Esophagus muscularis mucosa (tissue), 4 donors: ENCODE measurements at regions not wholly inside any gene's neighbourhood (a gene's known extent, or its start where the extent isn't known, plus 50 kb on each side); places are given as distances from the start of the nearest gene placed in this dataset.

Source experiments
- DNase-seq: peaks from one replicate; pipeline ENCODE4 v3.0.0-alpha.2; 2017; ENCODE audit errors: extremely low spot score
- H3K27ac ChIP-seq, 4 donors: fragments of 200-600 bp; sonication (generic); replicated peaks in 1 of 4; 1 replicate in 3 of 4; 2 replicates in 1 of 4; pipeline ENCODE4 v1.5.1; 2016 to 2019; ENCODE audit warnings: mild to moderate bottlenecking in 1 of 4
- H3K27me3 ChIP-seq, 4 donors: fragments of 200-600 bp; sonication (generic); one replicate each; pipeline versions ENCODE4 v1.5.1 to v1.6.0; 2016 to 2019
- H3K36me3 ChIP-seq, 4 donors: fragments of 200-600 bp; sonication (generic); one replicate each; pipeline ENCODE4 v1.5.1; 2016 to 2019
- H3K4me1 ChIP-seq, 4 donors: fragments of 200-600 bp; sonication (generic); one replicate each; pipeline ENCODE4 v1.5.1; 2016 to 2019
- H3K4me3 ChIP-seq, 4 donors: fragments of 200-600 bp; sonication (generic); 1 replicate in 2 of 4; 2 replicates in 2 of 4; pipeline ENCODE4 v1.5.1; 2016 to 2019; ENCODE audit warnings: mild to moderate bottlenecking in 4 of 4, moderate library complexity in 1 of 4
- H3K9me3 ChIP-seq, 4 donors: fragments of 200-600 bp; sonication (generic); 1 replicate in 3 of 4; 2 replicates in 1 of 4; pipeline ENCODE4 v1.5.1; 2016 to 2019
- CTCF ChIP-seq, 3 experiments: fragments of 200-600 bp in 2 of 3; fragments of 450-650 bp in 1 of 3; sonication (generic) in 2 of 3; IDR thresholded peaks; one replicate each; pipeline ENCODE4 v1.5.1; 2017 to 2019; ENCODE audit warnings: antibody characterized with exemption in 3 of 3, mild to moderate bottlenecking in 2 of 3, moderate library complexity in 1 of 3
- EP300 ChIP-seq: sonication (generic); formaldehyde crosslinking; IDR thresholded peaks from one replicate; pipeline ENCODE4 v1.6.1; 2017; ENCODE audit warnings: antibody characterized with exemption
- POLR2A ChIP-seq: fragments of 450-650 bp; IDR thresholded peaks from one replicate; pipeline ENCODE4 v1.6.1; 2017; ENCODE audit warnings: antibody characterized with exemption, moderate library complexity, mild to moderate bottlenecking, low read depth
- POLR2AphosphoS5 ChIP-seq, 2 donors: sonication (generic); formaldehyde crosslinking; IDR thresholded peaks; one replicate each; pipeline ENCODE4 v1.6.1; 2017; ENCODE audit warnings: antibody characterized with exemption in 2 of 2
- WGBS: methylation state at CpG from one replicate; pipeline ENCODE4 v1.1.5; 2018; 5-methylcytosine and 5-hydroxymethylcytosine counted together
- intact Hi-C: fragments of 100-400 bp; cut with DNase I; formaldehyde crosslinking; loops from one replicate; pipeline ENCODE4 v1.15.1; 2023

- Histone ChIP-seq H3K4me3 (no peak overlapping the region), H3K27me3 (no peaks in the 10 kb centered on the region), H3K27ac (no peak overlapping the region), H3K36me3 (no peaks in the 10 kb centered on the region), H3K4me1 (peaks cover 0 to 4% (median 0%) of the 10 kb centered on the region in 4 donors), H3K9me3 (no peaks in the 10 kb centered on the region)
- intact Hi-C loops, result no loop called here
- DNase-seq, result no peak
- TF ChIP-seq POLR2A (no peak), EP300 (no peak), CTCF (IDR thresholded peaks at IDR 0.05) (no peak), POLR2AphosphoS5 (IDR thresholded peaks at IDR 0.05) (no peak)
- 81% methylated on average over 4 of the region's 4 CpGs for WGBS
Observed at GRCh38 chr2:41763141-41763540, 284.7 kb upstream of the PKDCC start.

GRCh38 chr2:41764131-41764530 lies 283.7 kb upstream of the PKDCC start:
- WGBS, result 87% methylated on average over 1 of the region's 1 CpG
- intact Hi-C loops, result no loop called here
- H3K9me3 ChIP-seq, result no peaks in the 10 kb centered on the region
- H3K4me1 ChIP-seq, result peaks cover 0 to 4% (median 0%) of the 10 kb centered on the region in 4 donors
- no peak for DNase-seq
- H3K27ac ChIP-seq, result no peak overlapping the region
- H3K4me3 ChIP-seq, result no peak overlapping the region
- TF ChIP-seq POLR2AphosphoS5 (IDR thresholded peaks at IDR 0.05) (no peak), CTCF (IDR thresholded peaks at IDR 0.05) (no peak), POLR2A (no peak), EP300 (no peak)
- no peaks in the 10 kb centered on the region for H3K27me3 ChIP-seq
- H3K36me3 ChIP-seq, result no peaks in the 10 kb centered on the region

GRCh38 chr2:41764919-41765318 lies 282.9 kb upstream of the PKDCC start:
- no peak overlapping the region for H3K4me3 ChIP-seq
- no peaks in the 10 kb centered on the region for H3K9me3 ChIP-seq
- intact Hi-C loops, result no loop called here
- no peak for DNase-seq
- no peak overlapping the region for H3K27ac ChIP-seq
- TF ChIP-seq CTCF (IDR thresholded peaks at IDR 0.05) (no peak), POLR2AphosphoS5 (IDR thresholded peaks at IDR 0.05) (no peak), POLR2A (no peak), EP300 (no peak)
- H3K27me3 ChIP-seq, result no peaks in the 10 kb centered on the region
- no peaks in the 10 kb centered on the region for H3K36me3 ChIP-seq
- peaks cover 0 to 4% (median 0%) of the 10 kb centered on the region in 4 donors for H3K4me1 ChIP-seq
- 77% methylated on average over 2 of the region's 2 CpGs for WGBS

- Histone ChIP-seq H3K27me3 (no peaks in the 10 kb centered on the region), H3K36me3 (no peaks in the 10 kb centered on the region), H3K9me3 (no peaks in the 10 kb centered on the region), H3K4me1 (peaks cover 0 to 4% (median 0%) of the 10 kb centered on the region in 4 donors), H3K4me3 (no peak overlapping the region), H3K27ac (no peak overlapping the region)
- TF ChIP-seq EP300 (no peak), POLR2AphosphoS5 (IDR thresholded peaks at IDR 0.05) (no peak)
- no peak for DNase-seq
- 39% methylated on average over 6 of the region's 6 CpGs for WGBS
- intact Hi-C loops, result no loop called here
Observed at GRCh38 chr2:41768310-41768709, 279.5 kb upstream of the PKDCC start.

GRCh38 chr2:41771710-41772109 lies 276.1 kb upstream of the PKDCC start:
- H3K4me3 ChIP-seq, result no peak overlapping the region
- no peaks in the 10 kb centered on the region for H3K4me1 ChIP-seq
- DNase-seq, result no peak
- no peaks in the 10 kb centered on the region for H3K27me3 ChIP-seq
- no peak overlapping the region for H3K27ac ChIP-seq
- no peaks in the 10 kb centered on the region for H3K9me3 ChIP-seq
- 100% methylated on average over 1 of the region's 1 CpG for WGBS
- intact Hi-C loops, result no loop called here
- TF ChIP-seq EP300 (no peak), CTCF (IDR thresholded peaks at IDR 0.05) (no peak), POLR2AphosphoS5 (IDR thresholded peaks at IDR 0.05) (no peak), POLR2A (no peak)
- H3K36me3 ChIP-seq, result no peaks in the 10 kb centered on the region
